ENCODE measurements at regions not wholly inside any gene's neighbourhood (a gene's known extent, or its start where the extent isn't known, plus 50 kb on each side); places are given as distances from the start of the nearest gene placed in this dataset.

DNA sequence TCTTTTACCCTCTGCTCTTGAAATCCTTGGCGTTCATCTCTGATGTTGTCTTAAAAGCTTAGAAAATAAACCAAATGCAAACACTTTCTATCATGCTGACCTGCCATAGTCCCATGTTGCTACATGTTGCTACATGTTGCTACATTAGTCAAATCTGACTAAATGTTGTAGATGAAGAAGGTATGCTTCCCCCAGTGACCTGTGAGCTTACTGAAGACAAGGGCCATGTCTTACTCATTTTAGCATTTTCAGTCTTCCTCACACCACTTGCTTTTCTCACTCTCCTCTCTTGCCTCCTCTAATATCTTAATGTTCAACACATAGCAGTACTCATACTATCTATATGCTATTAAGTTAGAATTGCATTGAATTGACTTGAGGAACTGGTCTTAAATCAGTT, 346.4 kb upstream of the MTNR1B start:
- TF ChIP-seq POLR2A (IDR thresholded peaks at IDR 0.05; ENCODE audit: low read length): no peak
- no peak for TF ChIP-seq GATA1 (IDR thresholded peaks at IDR 0.05; ENCODE audit: low read depth, low read length)
